H9 (cell line): ENCODE measurements at regions not wholly inside any gene's neighbourhood (a gene's known extent, or its start where the extent isn't known, plus 50 kb on each side); places are given as distances from the start of the nearest gene placed in this dataset.

Experiments used
- DNase-seq: peaks from one replicate; pipeline ENCODE4 v3.0.0-alpha.2; 2017
- H2AFZ ChIP-seq: one replicate; pipeline ENCODE4 v1.6.1; 2013; ENCODE audit warnings: mild to moderate bottlenecking, low read length, control low read depth, moderate library complexity
- H2AK5ac ChIP-seq: 2 replicates; pipeline ENCODE4 v1.6.1; 2013; ENCODE audit warnings: low read length, control low read depth, mixed read lengths; ENCODE audit not compliant: insufficient read length
- H2BK120ac ChIP-seq: one replicate; pipeline ENCODE4 v1.6.1; 2013; ENCODE audit warnings: low read depth, mild to moderate bottlenecking, low read length, control low read depth, inconsistent platforms; ENCODE audit not compliant: poor library complexity, severe bottlenecking
- H2BK12ac ChIP-seq: 2 replicates; pipeline ENCODE4 v1.6.1; 2013; ENCODE audit warnings: low read length, control low read depth, mixed read lengths, low read depth; ENCODE audit not compliant: insufficient read length
- H2BK15ac ChIP-seq: 2 replicates; pipeline ENCODE4 v1.6.1; 2013; ENCODE audit warnings: low read depth, low read length, control low read depth
- H2BK20ac ChIP-seq: one replicate; pipeline ENCODE4 v1.6.1; 2013; ENCODE audit warnings: low read depth, mild to moderate bottlenecking, low read length, control low read depth, inconsistent platforms; ENCODE audit not compliant: poor library complexity, severe bottlenecking
- H2BK5ac ChIP-seq: 2 replicates; pipeline ENCODE4 v1.6.1; 2013; ENCODE audit warnings: low read length, control low read depth, mixed read lengths; ENCODE audit not compliant: insufficient read length
- H3K14ac ChIP-seq: 2 replicates; pipeline ENCODE4 v1.6.1; 2013; ENCODE audit warnings: low read length, control low read depth; ENCODE audit not compliant: insufficient read depth
- H3K18ac ChIP-seq: 2 replicates; pipeline ENCODE4 v1.6.1; 2013; ENCODE audit warnings: low read depth, mild to moderate bottlenecking, mixed read lengths, low read length, control low read depth; ENCODE audit not compliant: insufficient read length
- H3K23ac ChIP-seq: 2 replicates; pipeline ENCODE4 v1.6.1; 2013; ENCODE audit warnings: low read length, control low read depth, mixed read lengths, low read depth; ENCODE audit not compliant: insufficient read length
- H3K23me2 ChIP-seq: 2 replicates; pipeline ENCODE4 v1.6.1; 2013; ENCODE audit warnings: low read depth, mild to moderate bottlenecking, mixed read lengths, low read length, control low read depth; ENCODE audit not compliant: insufficient read length, poor library complexity, severe bottlenecking
- H3K27ac ChIP-seq: 2 replicates; pipeline ENCODE4 v1.5.1; 2013; ENCODE audit warnings: low read length, control low read depth, mixed read lengths, low read depth; ENCODE audit not compliant: insufficient read length
- H3K27me3 ChIP-seq: 2 replicates; pipeline ENCODE4 v1.6.1; 2013; ENCODE audit warnings: low read length, control low read depth, inconsistent platforms; ENCODE audit not compliant: insufficient read depth
- H3K4ac ChIP-seq: 2 replicates; pipeline ENCODE4 v1.6.1; 2013; ENCODE audit warnings: low read depth, mild to moderate bottlenecking, control low read depth, inconsistent platforms, low read length, moderate library complexity
- H3K4me1 ChIP-seq: 2 replicates; pipeline ENCODE4 v1.6.1; 2013; ENCODE audit warnings: low read length, control low read depth, inconsistent platforms; ENCODE audit not compliant: insufficient read depth
- H3K4me2 ChIP-seq: 2 replicates; pipeline ENCODE4 v1.6.1; 2013; ENCODE audit warnings: low read length, control low read depth, mixed read lengths; ENCODE audit not compliant: insufficient read length, insufficient read depth
- H3K56ac ChIP-seq: 2 replicates; pipeline ENCODE4 v1.6.1; 2013; ENCODE audit warnings: low read depth, mild to moderate bottlenecking, mixed read lengths, low read length, control low read depth; ENCODE audit not compliant: insufficient read length
- H3K79me1 ChIP-seq: 2 replicates; pipeline ENCODE4 v1.6.1; 2013; ENCODE audit warnings: low read depth, mild to moderate bottlenecking, moderate library complexity, low read length, control low read depth, inconsistent platforms; ENCODE audit not compliant: insufficient read depth, poor library complexity, severe bottlenecking
- H3K79me2 ChIP-seq: 2 replicates; pipeline ENCODE4 v1.6.1; 2013; ENCODE audit warnings: low read length, control low read depth, inconsistent platforms; ENCODE audit not compliant: insufficient read depth
- H3K9ac ChIP-seq: 2 replicates; pipeline ENCODE4 v1.6.1; 2013; ENCODE audit warnings: low read length, control low read depth, mixed read lengths; ENCODE audit not compliant: insufficient read length; ENCODE audit errors: extremely low read depth
- H3K9me3 ChIP-seq: one replicate; pipeline ENCODE4 v1.6.1; 2013; ENCODE audit warnings: low read depth, low read length, inconsistent platforms; ENCODE audit not compliant: control insufficient read depth
- H3T11ph ChIP-seq: one replicate; pipeline ENCODE4 v1.6.1; 2013; ENCODE audit warnings: mild to moderate bottlenecking, low read length, control low read depth, inconsistent platforms
- H4K20me1 ChIP-seq: one replicate; pipeline ENCODE4 v1.6.1; 2013; ENCODE audit not compliant: control insufficient read depth, insufficient read length, insufficient read depth
- H4K5ac ChIP-seq: 2 replicates; pipeline ENCODE4 v1.6.1; 2013; ENCODE audit warnings: low read depth, mild to moderate bottlenecking, mixed read lengths, low read length, control low read depth; ENCODE audit not compliant: insufficient read length
- H4K8ac ChIP-seq: replicated peaks from 2 replicates; pipeline ENCODE4 v1.6.1; 2013; ENCODE audit warnings: low read length, control low read depth, mixed read lengths, low read depth; ENCODE audit not compliant: insufficient read length
- H4K91ac ChIP-seq: 2 replicates; pipeline ENCODE4 v1.6.1; 2013; ENCODE audit warnings: low read depth, mild to moderate bottlenecking, moderate library complexity, mixed read lengths, low read length, control low read depth; ENCODE audit not compliant: insufficient read length
- H3K27ac Mint-ChIP-seq, 3 experiments: 2 replicates in 2 of 3; 3 replicates in 1 of 3; pipeline ENCODE4 v1.8.0; 2020 to 2021; ENCODE audit warnings: mixed read lengths in 3 of 3, mild to moderate bottlenecking in 1 of 3, moderate library complexity in 1 of 3
- H3K27me3 Mint-ChIP-seq: 2 replicates; pipeline ENCODE4 v1.8.0; 2021; ENCODE audit warnings: low read depth, mild to moderate bottlenecking, moderate library complexity, mixed read lengths
- H3K36me3 Mint-ChIP-seq, 3 experiments: 2 replicates in 2 of 3; 3 replicates in 1 of 3; pipeline ENCODE4 v1.8.0; 2020 to 2021; ENCODE audit warnings: low read depth in 3 of 3, mixed read lengths in 3 of 3; ENCODE audit not compliant: insufficient read depth in 1 of 3
- H3K4me1 Mint-ChIP-seq, 2 experiments: 2 replicates each; pipeline ENCODE4 v1.8.0; 2020; ENCODE audit warnings: mixed read lengths in 2 of 2
- H3K4me3 Mint-ChIP-seq, 2 experiments: 2 replicates in 1 of 2; 3 replicates in 1 of 2; pipeline ENCODE4 v1.8.0; 2020 to 2021; ENCODE audit warnings: mild to moderate bottlenecking in 2 of 2, mixed read lengths in 2 of 2, moderate library complexity in 1 of 2
- H3K9me3 Mint-ChIP-seq, 2 experiments: 2 replicates in 1 of 2; 3 replicates in 1 of 2; pipeline ENCODE4 v1.8.0; 2020; ENCODE audit warnings: mild to moderate bottlenecking in 2 of 2, mixed read lengths in 2 of 2, moderate library complexity in 1 of 2
- WGBS: extraction: QIAGEN DNeasy Blood & Tissue Kit; methylation state at CpG from one replicate; pipeline ENCODE4 v1.1.7; 2013; ENCODE audit warnings: missing lambda C conversion rate, low lambda C conversion rate, mixed read lengths; ENCODE audit not compliant: insufficient read length; ENCODE audit errors: extremely low coverage; 5-methylcytosine and 5-hydroxymethylcytosine counted together
- TF ChIP-seq, protein P1 (sequence below): fragments of 200-600 bp; sonication (generic); conservative IDR thresholded peaks from 3 replicates; pipeline ENCODE4 v1.8.0; 2021; ENCODE audit warnings: antibody characterized with exemption, mild to moderate bottlenecking

GRCh38 chr2:12087175-12087574, 340.7 kb downstream of the LPIN1 start:
- peaks cover 30 to 38% of the 10 kb centered on the region in 2 experiments for H3K4me1 Mint-ChIP-seq
- H3K27me3 Mint-ChIP-seq = no peaks in the 10 kb centered on the region
- H3K4ac ChIP-seq = no peak overlapping the region
- no peaks in the 10 kb centered on the region for H3K79me1 ChIP-seq
- H3K4me3 Mint-ChIP-seq = no peak overlapping the region
- H2AK5ac ChIP-seq = no peak overlapping the region
- no peak overlapping the region for H3K27ac Mint-ChIP-seq
- no peaks in the 10 kb centered on the region for H3K23me2 ChIP-seq
- no peak overlapping the region for H4K5ac ChIP-seq
- H3K56ac ChIP-seq = no peak overlapping the region
- no peak overlapping the region for H2BK5ac ChIP-seq
- H3T11ph ChIP-seq = no peak overlapping the region
- DNase-seq = no peak
- WGBS = no CpG with 5 or more reads among the region's 2 CpGs
- no peak overlapping the region for H2BK15ac ChIP-seq
- H3K23ac ChIP-seq = no peak overlapping the region
- peaks cover 0 to 4% of the 10 kb centered on the region in 2 experiments; a peak in 1 of 5 replicates for H3K9me3 Mint-ChIP-seq
- H3K9me3 ChIP-seq = no peaks in the 10 kb centered on the region
- peaks cover 3% of the 10 kb centered on the region; the same call in 1 of the 2 replicates for H3K4me1 ChIP-seq
- no peak overlapping the region for H2AFZ ChIP-seq
- H2BK12ac ChIP-seq = no peak overlapping the region
- no peak overlapping the region for H2BK20ac ChIP-seq
- H2BK120ac ChIP-seq = no peak overlapping the region
- H3K79me2 ChIP-seq = no peaks in the 10 kb centered on the region
- H3K9ac ChIP-seq = no peak overlapping the region
- no peaks in the 10 kb centered on the region for H4K20me1 ChIP-seq
- TF ChIP-seq, protein P1, sequence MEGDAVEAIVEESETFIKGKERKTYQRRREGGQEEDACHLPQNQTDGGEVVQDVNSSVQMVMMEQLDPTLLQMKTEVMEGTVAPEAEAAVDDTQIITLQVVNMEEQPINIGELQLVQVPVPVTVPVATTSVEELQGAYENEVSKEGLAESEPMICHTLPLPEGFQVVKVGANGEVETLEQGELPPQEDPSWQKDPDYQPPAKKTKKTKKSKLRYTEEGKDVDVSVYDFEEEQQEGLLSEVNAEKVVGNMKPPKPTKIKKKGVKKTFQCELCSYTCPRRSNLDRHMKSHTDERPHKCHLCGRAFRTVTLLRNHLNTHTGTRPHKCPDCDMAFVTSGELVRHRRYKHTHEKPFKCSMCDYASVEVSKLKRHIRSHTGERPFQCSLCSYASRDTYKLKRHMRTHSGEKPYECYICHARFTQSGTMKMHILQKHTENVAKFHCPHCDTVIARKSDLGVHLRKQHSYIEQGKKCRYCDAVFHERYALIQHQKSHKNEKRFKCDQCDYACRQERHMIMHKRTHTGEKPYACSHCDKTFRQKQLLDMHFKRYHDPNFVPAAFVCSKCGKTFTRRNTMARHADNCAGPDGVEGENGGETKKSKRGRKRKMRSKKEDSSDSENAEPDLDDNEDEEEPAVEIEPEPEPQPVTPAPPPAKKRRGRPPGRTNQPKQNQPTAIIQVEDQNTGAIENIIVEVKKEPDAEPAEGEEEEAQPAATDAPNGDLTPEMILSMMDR = no peak
- H4K8ac ChIP-seq = no peak overlapping the region
- no peak overlapping the region for H3K18ac ChIP-seq
- H3K4me2 ChIP-seq = no peak overlapping the region
- no peak overlapping the region for H3K14ac ChIP-seq
- H3K27me3 ChIP-seq = no peaks in the 10 kb centered on the region
- no peak overlapping the region for H3K27ac ChIP-seq
- no peak overlapping the region for H4K91ac ChIP-seq
- peaks cover 0 to 7% (median 3%) of the 10 kb centered on the region in 3 experiments; a peak in 4 of 7 replicates for H3K36me3 Mint-ChIP-seq
